ENCODE measurements at regions not wholly inside any gene's neighbourhood (a gene's known extent, or its start where the extent isn't known, plus 50 kb on each side); places are given as distances from the start of the nearest gene placed in this dataset.

DNA sequence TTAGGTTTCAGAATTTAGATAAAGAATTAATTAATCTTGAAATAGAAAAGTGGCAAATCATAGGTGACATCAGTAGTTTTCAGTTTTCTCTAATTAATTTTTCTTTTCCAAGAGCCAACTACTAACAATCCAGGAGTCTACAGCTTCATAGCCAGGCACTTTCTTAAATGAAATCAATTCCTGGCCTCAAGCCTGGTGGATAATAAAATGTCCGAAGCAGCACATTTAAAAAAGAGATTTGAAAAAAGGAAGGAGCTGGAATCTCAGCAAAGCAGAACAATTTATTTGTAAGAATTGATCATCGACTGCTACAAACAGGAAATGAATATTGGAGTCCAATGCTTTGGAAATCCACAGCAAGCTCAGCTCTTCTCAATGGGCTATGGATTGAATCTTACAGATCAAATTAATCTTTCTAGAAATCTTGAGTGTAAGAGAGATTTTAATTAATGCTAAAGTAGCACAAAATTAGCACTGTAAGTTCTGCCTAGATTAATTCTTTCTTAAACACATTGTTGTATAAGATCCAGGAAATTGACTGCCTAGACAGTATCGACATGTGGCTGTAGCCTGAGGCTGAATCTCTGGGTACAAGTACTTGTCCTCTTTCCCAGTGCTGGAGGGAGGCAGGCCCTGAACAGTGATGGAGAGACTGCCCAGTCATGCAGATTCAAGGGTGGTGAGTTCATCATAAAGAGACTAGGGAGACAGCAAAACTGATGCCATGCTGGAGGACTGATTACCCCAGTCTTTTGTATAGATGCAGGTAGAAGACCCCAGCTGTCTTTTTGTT is 167.8 kb upstream of the POU2AF2 start:
- no peak for TF ChIP-seq POLR2A (IDR thresholded peaks at IDR 0.05)
- TF ChIP-seq, protein P1, sequence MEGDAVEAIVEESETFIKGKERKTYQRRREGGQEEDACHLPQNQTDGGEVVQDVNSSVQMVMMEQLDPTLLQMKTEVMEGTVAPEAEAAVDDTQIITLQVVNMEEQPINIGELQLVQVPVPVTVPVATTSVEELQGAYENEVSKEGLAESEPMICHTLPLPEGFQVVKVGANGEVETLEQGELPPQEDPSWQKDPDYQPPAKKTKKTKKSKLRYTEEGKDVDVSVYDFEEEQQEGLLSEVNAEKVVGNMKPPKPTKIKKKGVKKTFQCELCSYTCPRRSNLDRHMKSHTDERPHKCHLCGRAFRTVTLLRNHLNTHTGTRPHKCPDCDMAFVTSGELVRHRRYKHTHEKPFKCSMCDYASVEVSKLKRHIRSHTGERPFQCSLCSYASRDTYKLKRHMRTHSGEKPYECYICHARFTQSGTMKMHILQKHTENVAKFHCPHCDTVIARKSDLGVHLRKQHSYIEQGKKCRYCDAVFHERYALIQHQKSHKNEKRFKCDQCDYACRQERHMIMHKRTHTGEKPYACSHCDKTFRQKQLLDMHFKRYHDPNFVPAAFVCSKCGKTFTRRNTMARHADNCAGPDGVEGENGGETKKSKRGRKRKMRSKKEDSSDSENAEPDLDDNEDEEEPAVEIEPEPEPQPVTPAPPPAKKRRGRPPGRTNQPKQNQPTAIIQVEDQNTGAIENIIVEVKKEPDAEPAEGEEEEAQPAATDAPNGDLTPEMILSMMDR (IDR thresholded peaks at IDR 0.05), result no peak
